Activated naive CD8-positive, alpha-beta T cell treated with anti-CD3 and anti-CD28 coated beads for 36 hours (primary cell): ENCODE measurements at regions not wholly inside any gene's neighbourhood (a gene's known extent, or its start where the extent isn't known, plus 50 kb on each side); places are given as distances from the start of the nearest gene placed in this dataset.
A peak's percentile ranks its signal among the peaks of the same experiment; 100 is the strongest.

Experiments
- DNase-seq: peaks from one replicate; pipeline ENCODE4 v3.0.0; 2021
- H3K27ac Mint-ChIP-seq: one replicate; pipeline ENCODE4 v1.8.0; 2022; ENCODE audit warnings: mild to moderate bottlenecking, moderate library complexity, mixed read lengths
- H3K27me3 Mint-ChIP-seq: one replicate; pipeline ENCODE4 v1.8.0; 2022; ENCODE audit warnings: mild to moderate bottlenecking, mixed read lengths
- H3K36me3 Mint-ChIP-seq: one replicate; pipeline ENCODE4 v1.8.0; 2021; ENCODE audit warnings: mild to moderate bottlenecking, mixed read lengths
- H3K4me1 Mint-ChIP-seq: one replicate; pipeline ENCODE4 v1.8.0; 2021; ENCODE audit warnings: mixed read lengths
- H3K4me3 Mint-ChIP-seq: one replicate; pipeline ENCODE4 v1.8.0; 2022; ENCODE audit warnings: mild to moderate bottlenecking, moderate library complexity, mixed read lengths
- H3K9me3 Mint-ChIP-seq: one replicate; pipeline ENCODE4 v1.8.0; 2022; ENCODE audit warnings: mixed read lengths

GRCh38 chr11:37506531-37506930 is 908.5 kb upstream of the RAG2 start:
- no peaks in the 10 kb centered on the region for H3K27me3 Mint-ChIP-seq
- H3K36me3 Mint-ChIP-seq: no peaks in the 10 kb centered on the region
- peaks cover 4% of the 10 kb centered on the region for H3K4me1 Mint-ChIP-seq
- peaks cover 9% of the 10 kb centered on the region for H3K9me3 Mint-ChIP-seq
- DNase-seq: no peak
- no peak overlapping the region for H3K27ac Mint-ChIP-seq
- no peak overlapping the region for H3K4me3 Mint-ChIP-seq

GRCh38 chr11:37505406-37505805 is 907.4 kb upstream of the RAG2 start:
- H3K9me3 Mint-ChIP-seq: peaks cover 6% of the 10 kb centered on the region
- no peaks in the 10 kb centered on the region for H3K27me3 Mint-ChIP-seq
- no peak for DNase-seq
- H3K4me3 Mint-ChIP-seq: no peak overlapping the region
- peaks cover 4% of the 10 kb centered on the region for H3K4me1 Mint-ChIP-seq
- H3K36me3 Mint-ChIP-seq: no peaks in the 10 kb centered on the region
- no peak overlapping the region for H3K27ac Mint-ChIP-seq

DNA sequence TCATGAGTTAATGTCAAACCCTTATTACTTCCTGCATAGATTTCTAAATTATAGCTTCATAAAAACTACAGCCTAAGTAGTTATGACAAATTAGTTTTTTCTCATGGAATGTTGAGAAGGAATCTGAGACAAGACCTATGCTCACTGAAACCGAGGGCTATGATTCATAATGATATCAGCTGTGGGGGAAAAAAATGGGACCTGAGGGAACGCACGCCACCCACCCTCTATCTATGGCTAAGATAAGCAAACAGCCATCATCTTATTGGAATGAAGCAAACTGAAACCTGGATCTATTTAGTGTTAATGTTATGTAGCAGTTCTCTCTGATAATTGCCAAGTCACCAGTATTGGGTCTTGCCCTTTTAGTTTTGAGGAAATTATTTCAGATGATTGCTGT is 906.9 kb upstream of the RAG2 start:
- peaks cover 4% of the 10 kb centered on the region for H3K4me1 Mint-ChIP-seq
- no peak overlapping the region for H3K4me3 Mint-ChIP-seq
- H3K36me3 Mint-ChIP-seq: no peaks in the 10 kb centered on the region
- no peak overlapping the region for H3K27ac Mint-ChIP-seq
- H3K9me3 Mint-ChIP-seq: peaks cover 6% of the 10 kb centered on the region
- H3K27me3 Mint-ChIP-seq: no peaks in the 10 kb centered on the region
- no peak for DNase-seq

DNA sequence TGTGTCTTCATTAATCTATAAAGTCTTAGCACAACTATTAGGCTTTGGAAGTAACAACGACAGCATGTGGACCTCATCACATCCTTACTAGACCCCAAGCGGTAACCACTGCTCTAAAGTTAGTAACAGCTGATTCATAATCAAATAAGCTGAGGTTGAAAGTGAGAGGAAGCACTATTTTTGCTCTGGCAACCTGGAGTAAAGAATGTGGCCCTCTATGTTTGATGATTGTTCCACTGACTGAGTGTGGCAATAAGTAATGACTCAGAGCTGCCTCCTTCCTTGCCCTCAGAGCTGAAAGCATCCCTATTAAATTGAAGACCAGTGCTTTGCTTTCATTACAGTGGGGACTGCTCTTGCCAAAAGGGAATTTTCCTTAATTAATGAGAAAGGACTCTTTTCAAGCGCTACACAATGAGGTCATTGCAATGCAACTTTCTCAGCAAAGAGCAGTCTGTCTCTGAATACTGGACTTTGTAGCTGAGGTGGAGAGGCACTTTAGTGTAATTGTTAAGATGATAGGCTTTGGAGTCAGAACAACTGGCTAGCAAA is 906.1 kb upstream of the RAG2 start:
- no peaks in the 10 kb centered on the region for H3K36me3 Mint-ChIP-seq
- H3K4me1 Mint-ChIP-seq: peaks cover 4% of the 10 kb centered on the region
- H3K27me3 Mint-ChIP-seq: no peaks in the 10 kb centered on the region
- H3K27ac Mint-ChIP-seq: peak overlapping the region; percentile 61
- no peak overlapping the region for H3K4me3 Mint-ChIP-seq
- H3K9me3 Mint-ChIP-seq: peaks cover 6% of the 10 kb centered on the region
- DNase-seq: no peak

DNA sequence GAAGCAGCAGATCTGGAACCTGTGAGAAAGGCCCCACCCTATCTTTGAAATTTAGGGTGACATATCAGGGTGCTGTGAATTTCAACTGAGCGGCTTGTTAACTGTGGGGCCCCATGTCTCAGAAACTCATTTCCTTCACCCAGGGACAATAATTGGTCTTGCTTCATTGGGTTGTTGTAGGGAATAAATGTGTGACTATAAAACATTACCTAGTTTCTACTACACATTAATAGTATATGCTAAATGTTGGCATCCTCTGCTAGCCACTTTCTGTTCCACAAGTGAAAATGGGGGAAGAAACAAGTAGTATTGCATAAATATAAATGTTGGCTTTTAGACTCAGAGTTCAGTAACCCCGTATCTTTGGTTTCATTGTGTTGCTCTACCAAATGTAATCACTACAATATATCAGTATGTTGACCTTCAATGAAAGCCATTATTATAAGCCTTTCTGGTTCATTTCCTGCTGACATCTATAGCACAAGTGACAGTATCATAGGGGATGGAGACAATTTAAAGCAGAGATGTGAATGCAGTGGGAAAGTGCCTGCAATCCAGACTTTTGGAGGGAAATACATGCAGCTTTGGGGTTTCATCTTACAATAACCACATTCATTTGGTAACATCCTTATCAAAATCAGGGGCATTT is 905.5 kb upstream of the RAG2 start:
- H3K36me3 Mint-ChIP-seq: no peaks in the 10 kb centered on the region
- peaks cover 6% of the 10 kb centered on the region for H3K9me3 Mint-ChIP-seq
- no peak for DNase-seq
- H3K27ac Mint-ChIP-seq: peak overlapping the region; percentile 61
- no peak overlapping the region for H3K4me3 Mint-ChIP-seq
- no peaks in the 10 kb centered on the region for H3K27me3 Mint-ChIP-seq
- H3K4me1 Mint-ChIP-seq: peaks cover 4% of the 10 kb centered on the region

GRCh38 chr11:37502202-37502601 is 904.2 kb upstream of the RAG2 start:
- no peak overlapping the region for H3K4me3 Mint-ChIP-seq
- H3K4me1 Mint-ChIP-seq: peaks cover 4% of the 10 kb centered on the region
- H3K36me3 Mint-ChIP-seq: no peaks in the 10 kb centered on the region
- H3K9me3 Mint-ChIP-seq: peaks cover 6% of the 10 kb centered on the region
- DNase-seq: no peak
- no peaks in the 10 kb centered on the region for H3K27me3 Mint-ChIP-seq
- H3K27ac Mint-ChIP-seq: no peak overlapping the region

DNA sequence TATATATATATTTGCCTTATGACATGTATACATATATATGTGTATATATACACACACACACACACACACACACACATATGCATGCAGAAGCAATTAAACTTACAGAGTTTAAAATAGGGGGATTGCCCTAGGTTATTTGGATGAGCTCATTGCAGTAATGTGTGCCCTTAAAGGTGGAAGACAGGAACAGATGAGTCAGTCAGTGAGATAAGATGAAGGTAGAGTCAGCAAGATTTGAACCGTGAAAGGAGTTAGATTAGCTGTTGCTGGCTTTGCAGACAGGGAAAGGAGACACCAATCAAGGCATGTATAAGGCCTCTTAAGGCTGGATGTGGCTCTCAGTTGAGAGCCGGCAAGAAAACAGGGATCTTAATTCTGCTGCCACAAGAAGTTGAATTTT is 902.4 kb upstream of the RAG2 start:
- Mint-ChIP-seq H3K9me3 (peaks cover 6% of the 10 kb centered on the region), H3K4me1 (peaks cover 4% of the 10 kb centered on the region), H3K27me3 (no peaks in the 10 kb centered on the region), H3K36me3 (no peaks in the 10 kb centered on the region), H3K4me3 (no peak overlapping the region), H3K27ac (no peak overlapping the region)
- no peak for DNase-seq

GRCh38 chr11:37497326-37497725 is 899.3 kb upstream of the RAG2 start:
- Mint-ChIP-seq H3K9me3 (peaks cover 2% of the 10 kb centered on the region), H3K4me1 (no peaks in the 10 kb centered on the region), H3K36me3 (no peaks in the 10 kb centered on the region), H3K27me3 (no peaks in the 10 kb centered on the region), H3K4me3 (no peak overlapping the region), H3K27ac (no peak overlapping the region)
- no peak for DNase-seq

DNA sequence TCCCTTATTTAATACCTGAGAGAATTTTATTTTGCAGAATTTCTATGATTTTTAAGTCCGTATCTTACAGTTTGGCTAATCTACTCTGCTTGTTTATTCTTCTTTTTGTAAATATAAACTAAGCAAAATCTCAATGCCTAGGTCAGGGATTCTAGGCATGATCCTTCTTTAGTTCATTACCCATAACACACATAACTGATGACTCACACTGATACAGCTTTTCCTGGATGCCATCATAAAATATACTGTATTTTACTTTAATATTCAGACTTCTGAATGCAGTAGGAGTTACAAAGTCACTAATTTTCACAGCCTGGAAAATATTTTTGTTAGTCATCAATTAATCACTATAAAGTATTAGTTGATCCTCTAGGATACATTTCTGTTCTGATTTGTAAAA is 898.2 kb upstream of the RAG2 start:
- Mint-ChIP-seq H3K4me1 (no peaks in the 10 kb centered on the region), H3K27me3 (no peaks in the 10 kb centered on the region), H3K36me3 (no peaks in the 10 kb centered on the region), H3K27ac (no peak overlapping the region), H3K4me3 (no peak overlapping the region), H3K9me3 (peaks cover 2% of the 10 kb centered on the region)
- DNase-seq: no peak

DNA sequence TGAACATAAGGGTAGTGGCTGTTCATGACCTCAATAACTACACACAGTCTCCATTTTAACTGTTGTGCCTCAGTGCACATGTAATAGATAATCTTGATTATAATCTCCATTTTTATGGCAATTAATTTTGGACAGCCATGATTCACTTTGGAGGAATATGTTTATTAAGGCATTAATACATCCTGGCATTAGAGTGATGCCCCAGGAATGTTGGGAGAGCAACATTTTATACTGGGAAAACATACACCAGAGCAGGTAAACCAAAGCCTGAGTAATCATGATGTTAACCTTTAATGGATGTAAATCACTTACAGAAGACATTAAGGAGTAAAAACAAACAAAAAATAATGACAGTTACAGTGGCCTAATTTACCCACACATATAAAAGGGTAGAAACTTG is 886.3 kb upstream of the RAG2 start:
- Mint-ChIP-seq H3K27me3 (no peaks in the 10 kb centered on the region), H3K9me3 (peaks cover 1% of the 10 kb centered on the region), H3K36me3 (no peaks in the 10 kb centered on the region), H3K4me3 (no peak overlapping the region), H3K27ac (no peak overlapping the region), H3K4me1 (no peaks in the 10 kb centered on the region)
- DNase-seq: no peak

DNA sequence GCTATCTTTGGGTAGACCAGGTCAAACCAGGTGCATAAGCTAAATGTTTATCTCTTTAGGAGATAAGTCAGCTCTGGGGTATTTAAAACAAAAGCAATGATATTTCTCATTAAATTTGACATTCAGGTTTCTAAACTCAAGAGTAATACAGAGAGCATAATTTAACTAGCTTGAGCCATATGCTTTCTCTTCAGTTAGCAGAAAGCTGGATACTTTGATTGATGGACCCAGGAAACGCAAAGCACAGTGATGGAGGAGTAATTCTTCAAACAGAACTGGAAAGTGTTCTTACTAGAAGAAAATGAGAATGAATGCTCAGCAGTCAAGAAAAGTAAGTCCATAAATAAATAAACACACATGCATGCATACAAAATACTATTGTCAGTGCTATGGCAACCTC is 885.7 kb upstream of the RAG2 start:
- H3K27me3 Mint-ChIP-seq: no peaks in the 10 kb centered on the region
- peaks cover 1% of the 10 kb centered on the region for H3K9me3 Mint-ChIP-seq
- H3K4me1 Mint-ChIP-seq: no peaks in the 10 kb centered on the region
- H3K4me3 Mint-ChIP-seq: no peak overlapping the region
- H3K27ac Mint-ChIP-seq: no peak overlapping the region
- no peak for DNase-seq
- H3K36me3 Mint-ChIP-seq: no peaks in the 10 kb centered on the region

DNA sequence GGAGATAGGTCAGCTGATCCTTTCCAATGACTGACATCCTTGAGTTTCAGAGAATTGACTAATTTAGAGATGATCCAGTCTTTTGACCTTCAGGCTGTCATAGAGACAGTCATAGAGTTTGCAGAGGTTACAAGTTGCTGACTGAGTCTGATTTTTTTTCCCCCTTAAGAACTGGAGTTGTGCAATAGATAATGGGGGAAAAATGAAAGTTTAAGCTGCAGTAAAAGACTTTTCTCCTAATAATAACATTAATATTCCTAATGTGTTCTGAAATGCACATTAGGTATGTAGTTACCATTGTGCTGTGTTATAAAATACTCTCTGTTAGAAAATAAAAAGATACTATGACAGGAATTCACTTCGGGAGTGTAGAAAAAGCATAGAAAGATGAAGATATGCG is 876.9 kb upstream of the RAG2 start:
- H3K4me1 Mint-ChIP-seq: no peaks in the 10 kb centered on the region
- H3K4me3 Mint-ChIP-seq: no peak overlapping the region
- H3K27me3 Mint-ChIP-seq: no peaks in the 10 kb centered on the region
- peaks cover 6% of the 10 kb centered on the region for H3K9me3 Mint-ChIP-seq
- H3K36me3 Mint-ChIP-seq: no peaks in the 10 kb centered on the region
- H3K27ac Mint-ChIP-seq: no peak overlapping the region
- DNase-seq: no peak

DNA sequence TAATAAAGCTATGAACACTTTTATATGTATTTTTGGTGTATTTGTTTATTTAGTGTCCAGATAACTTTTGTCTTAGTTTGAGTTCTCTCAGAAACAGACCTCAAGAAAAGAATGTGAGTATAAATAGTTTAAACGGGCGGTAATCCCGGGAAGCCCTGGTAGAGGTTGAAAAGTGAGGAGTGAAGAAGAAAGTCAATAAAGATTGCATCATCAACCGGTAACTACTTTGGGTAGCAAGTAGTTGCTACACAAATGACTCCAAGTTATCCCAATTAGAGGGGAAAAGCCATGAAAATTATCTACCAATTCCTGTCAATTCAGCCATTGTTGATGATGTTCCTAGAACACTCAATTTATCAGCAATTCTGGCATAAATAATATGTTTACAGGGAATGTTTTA is 870.3 kb upstream of the RAG2 start:
- Mint-ChIP-seq H3K27me3 (no peaks in the 10 kb centered on the region), H3K4me1 (no peaks in the 10 kb centered on the region), H3K27ac (no peak overlapping the region), H3K9me3 (peaks cover 7% of the 10 kb centered on the region), H3K4me3 (no peak overlapping the region), H3K36me3 (no peaks in the 10 kb centered on the region)
- DNase-seq: no peak

DNA sequence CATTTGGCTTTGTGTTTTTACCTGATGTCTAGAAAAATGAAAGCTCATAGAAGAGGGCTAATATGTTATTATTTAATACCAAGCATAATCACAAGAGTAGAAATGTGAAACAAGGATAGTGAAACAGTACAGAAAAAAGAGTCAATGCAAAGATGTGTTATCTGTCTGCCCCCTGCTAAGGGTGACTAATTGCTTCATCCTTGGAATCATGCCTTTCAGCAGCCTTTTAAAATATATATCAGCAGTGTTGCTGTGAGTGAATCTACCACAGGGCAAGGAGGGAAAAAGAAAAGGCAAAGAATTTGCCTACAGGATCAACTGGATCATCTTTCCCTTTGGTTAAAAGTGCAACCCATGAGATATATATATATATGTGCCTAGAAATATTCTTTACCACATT is 867.2 kb upstream of the RAG2 start:
- Mint-ChIP-seq H3K4me3 (no peak overlapping the region), H3K36me3 (no peaks in the 10 kb centered on the region), H3K4me1 (no peaks in the 10 kb centered on the region), H3K27ac (no peak overlapping the region), H3K9me3 (peaks cover 7% of the 10 kb centered on the region), H3K27me3 (no peaks in the 10 kb centered on the region)
- DNase-seq: no peak

DNA sequence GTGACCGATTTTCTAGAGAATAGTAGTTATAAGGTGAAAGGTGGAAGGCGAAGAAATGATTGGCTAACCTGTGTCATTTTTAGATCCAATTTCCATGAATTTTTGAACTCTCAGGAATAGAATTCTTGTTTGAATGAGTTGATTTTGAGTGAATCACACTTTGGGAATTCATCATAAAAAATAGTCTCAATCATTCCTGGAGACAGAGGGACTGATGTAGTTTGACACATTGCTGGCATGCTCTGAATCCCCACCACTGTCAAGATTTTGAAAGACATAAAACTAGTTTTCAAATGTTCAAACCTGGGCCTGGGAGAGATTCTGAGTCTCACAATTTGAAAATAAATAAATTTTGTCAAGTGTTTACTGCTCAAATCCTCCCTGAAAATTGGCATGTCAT is 861.4 kb upstream of the RAG2 start:
- no peaks in the 10 kb centered on the region for H3K4me1 Mint-ChIP-seq
- no peak overlapping the region for H3K4me3 Mint-ChIP-seq
- no peaks in the 10 kb centered on the region for H3K27me3 Mint-ChIP-seq
- no peak overlapping the region for H3K27ac Mint-ChIP-seq
- H3K36me3 Mint-ChIP-seq: no peaks in the 10 kb centered on the region
- no peak for DNase-seq
- H3K9me3 Mint-ChIP-seq: peaks cover 5% of the 10 kb centered on the region

DNA sequence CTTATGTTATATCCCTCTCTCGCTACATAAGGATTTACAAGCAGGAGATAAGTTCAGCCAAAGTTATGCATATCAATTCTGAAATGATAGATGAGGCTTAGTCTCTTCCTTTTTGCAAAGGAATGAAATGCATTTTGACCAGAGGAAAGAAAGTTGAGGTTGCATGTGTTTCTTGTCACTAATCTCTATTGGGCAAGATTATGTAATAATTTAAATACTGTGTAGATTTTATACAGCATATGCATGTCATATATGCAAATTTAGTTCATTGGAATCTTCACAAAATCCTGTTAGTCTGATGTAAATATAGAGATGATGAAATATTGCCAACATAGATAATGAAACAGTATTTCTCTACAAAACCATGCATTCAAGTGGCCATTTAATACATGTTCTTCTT is 858.7 kb upstream of the RAG2 start:
- H3K27ac Mint-ChIP-seq: no peak overlapping the region
- H3K27me3 Mint-ChIP-seq: no peaks in the 10 kb centered on the region
- H3K9me3 Mint-ChIP-seq: peaks cover 3% of the 10 kb centered on the region
- no peak for DNase-seq
- H3K36me3 Mint-ChIP-seq: no peaks in the 10 kb centered on the region
- no peaks in the 10 kb centered on the region for H3K4me1 Mint-ChIP-seq
- H3K4me3 Mint-ChIP-seq: no peak overlapping the region
